ENCODE measurements at regions not wholly inside any gene's neighbourhood (a gene's known extent, or its start where the extent isn't known, plus 50 kb on each side); places are given as distances from the start of the nearest gene placed in this dataset.

- intact Hi-C loops (cut with DNase I): no loop called here
- no peak for DNase-seq
Observed at GRCh38 chr1:184919892-184920291, 54.4 kb downstream of the NIBAN1 start.

- intact Hi-C loops (cut with DNase I): no loop called here
- no peak for DNase-seq
Observed at GRCh38 chr1:184915463-184916090, 58.7 kb downstream of the NIBAN1 start.

GRCh38 chr1:184914149-184914548, 60.2 kb downstream of the NIBAN1 start:
- no peak for DNase-seq
- intact Hi-C loops (cut with DNase I): no loop called here

- intact Hi-C loops (cut with DNase I): no loop called here
Observed at GRCh38 chr1:184912392-184912791, 61.9 kb downstream of the NIBAN1 start.

GRCh38 chr1:184911830-184912229, 62.5 kb downstream of the NIBAN1 start:
- DNase-seq: no peak
- intact Hi-C loops (cut with DNase I): no loop called here

More at GRCh38 chr1:184912392-184912791, 61.9 kb downstream of the NIBAN1 start:
- DNase-seq: no peak

- intact Hi-C loops (cut with DNase I): no loop called here
- DNase-seq: no peak
Observed at GRCh38 chr1:184911103-184911745, 63.1 kb downstream of the NIBAN1 start.

GRCh38 chr1:184910691-184911091, 63.6 kb downstream of the NIBAN1 start:
- intact Hi-C loops (cut with DNase I): no loop called here
- DNase-seq: no peak

GRCh38 chr1:184910005-184910404, 64.3 kb downstream of the NIBAN1 start:
- no peak for DNase-seq
- intact Hi-C loops (cut with DNase I): no loop called here

GRCh38 chr1:184909019-184909418, 65.3 kb downstream of the NIBAN1 start:
- no peak for DNase-seq
- intact Hi-C loops (cut with DNase I): no loop called here

- intact Hi-C loops (cut with DNase I): no loop called here
- DNase-seq: no peak
Observed at GRCh38 chr1:184908506-184908905, 65.8 kb downstream of the NIBAN1 start.

GRCh38 chr1:184907500-184907899, 66.8 kb downstream of the NIBAN1 start:
- intact Hi-C loops (cut with DNase I): no loop called here
- DNase-seq: no peak

GRCh38 chr1:184906761-184907160, 67.5 kb downstream of the NIBAN1 start:
- DNase-seq: no peak
- intact Hi-C loops (cut with DNase I): no loop called here

GRCh38 chr1:184905601-184906322, 68.5 kb downstream of the NIBAN1 start:
- no peak for DNase-seq
- intact Hi-C loops (cut with DNase I): no loop called here

GRCh38 chr1:184903111-184903692, 71.1 kb downstream of the NIBAN1 start:
- DNase-seq: no peak
- intact Hi-C loops (cut with DNase I): no loop called here

- intact Hi-C loops (cut with DNase I): no loop called here
- DNase-seq: no peak
Observed at GRCh38 chr1:184900507-184900906, 73.8 kb downstream of the NIBAN1 start.

- intact Hi-C loops (cut with DNase I): no loop called here
- no peak for DNase-seq
Observed at GRCh38 chr1:184896000-184896399, 78.3 kb downstream of the NIBAN1 start.

GRCh38 chr1:184895086-184895485, 79.2 kb downstream of the NIBAN1 start:
- intact Hi-C loops (cut with DNase I): no loop called here
- no peak for DNase-seq

GRCh38 chr1:184893695-184894094, 80.6 kb downstream of the NIBAN1 start:
- DNase-seq: no peak
- intact Hi-C loops (cut with DNase I): no loop called here

GRCh38 chr1:184892116-184892515, 82.2 kb downstream of the NIBAN1 start:
- DNase-seq: no peak
- intact Hi-C loops (cut with DNase I): no loop called here

GRCh38 chr1:184891440-184891839, 82.9 kb downstream of the NIBAN1 start:
- no peak for DNase-seq
- intact Hi-C loops (cut with DNase I): no loop called here

GRCh38 chr1:184890539-184890973, 83.8 kb downstream of the NIBAN1 start:
- intact Hi-C loops (cut with DNase I): no loop called here
- no peak for DNase-seq

Data from posterior cingulate gyrus (tissue), 11 donors.